ENCODE measurements at regions not wholly inside any gene's neighbourhood (a gene's known extent, or its start where the extent isn't known, plus 50 kb on each side); places are given as distances from the start of the nearest gene placed in this dataset.

- TF ChIP-seq FOXA1 (IDR thresholded peaks at IDR 0.05) (no peak), GABPA (IDR thresholded peaks at IDR 0.05 in 1 of 2, conservative IDR thresholded peaks at IDR 0.05 in 1 of 2) (no peak), CTCF (IDR thresholded peaks at IDR 0.05; ENCODE audit: low read depth, low read length, missing input control) (no peak), REST (IDR thresholded peaks at IDR 0.05) (no peak), YY1 (IDR thresholded peaks at IDR 0.05) (no peak), TAF1 (conservative IDR thresholded peaks at IDR 0.05) (no peak), ATF3 (IDR thresholded peaks at IDR 0.05) (no peak), MAX (IDR thresholded peaks at IDR 0.05) (no peak), RAD21 (IDR thresholded peaks at IDR 0.05) (no peak), SP1 (IDR thresholded peaks at IDR 0.05) (no peak), ZBTB33 (IDR thresholded peaks at IDR 0.05) (no peak), JUND (IDR thresholded peaks at IDR 0.05) (no peak), HNF4G (IDR thresholded peaks at IDR 0.05) (no peak)
Measured at GRCh38 chr7:68155676-68156075, 1159.0 kb downstream of the TYW1 start.
